GM21423 (cell line): ENCODE measurements at regions not wholly inside any gene's neighbourhood (a gene's known extent, or its start where the extent isn't known, plus 50 kb on each side); places are given as distances from the start of the nearest gene placed in this dataset.
"Not testable (repeated sequence)": the region's sequence is repeated elsewhere in the genome, so short reads cannot be mapped to it uniquely, and the experiment has no call there.

Experiments used
- ATAC-seq: cut with Tn5 transposase; IDR thresholded peaks from one replicate; pipeline ENCODE4 v1.9.1; 2021; ENCODE audit warnings: mild to moderate bottlenecking, moderate library complexity; ENCODE audit not compliant: unreplicated experiment

GRCh38 chr2:56768973-56769372, 585.2 kb downstream of the CCDC85A start:
- ATAC-seq, result no peak

- ATAC-seq, result no peak
These were observed 586.7 kb downstream of the CCDC85A start for GRCh38 chr2:56770490-56770889.

- ATAC-seq, result no peak
These were observed 600.3 kb downstream of the CCDC85A start for GRCh38 chr2:56784046-56784445.

- ATAC-seq, result no peak
These were observed 617.4 kb downstream of the CCDC85A start for GRCh38 chr2:56801214-56801613.

- no peak for ATAC-seq
These were observed 618.0 kb downstream of the CCDC85A start for GRCh38 chr2:56801770-56802169.

- ATAC-seq, result no peak
These were observed 619.8 kb downstream of the CCDC85A start for GRCh38 chr2:56803596-56803995.

GRCh38 chr2:56806924-56807323, 623.1 kb downstream of the CCDC85A start:
- ATAC-seq, result no peak

GRCh38 chr2:56807861-56808260, 624.1 kb downstream of the CCDC85A start:
- no peak for ATAC-seq

GRCh38 chr2:56811401-56811800, 627.6 kb downstream of the CCDC85A start:
- no peak for ATAC-seq

- ATAC-seq, result no peak
These were observed 628.6 kb downstream of the CCDC85A start for GRCh38 chr2:56812432-56812831.

GRCh38 chr2:56813490-56813889, 629.7 kb downstream of the CCDC85A start:
- no peak for ATAC-seq

GRCh38 chr2:56816666-56817065, 632.9 kb downstream of the CCDC85A start:
- no peak for ATAC-seq

GRCh38 chr2:56831780-56832179, 648.0 kb downstream of the CCDC85A start:
- ATAC-seq, result no peak

- no peak for ATAC-seq
These were observed 650.9 kb downstream of the CCDC85A start for GRCh38 chr2:56834686-56835085.

GRCh38 chr2:56840009-56840408, 656.2 kb downstream of the CCDC85A start:
- ATAC-seq, result not testable (repeated sequence)

- no peak for ATAC-seq
These were observed 677.2 kb downstream of the CCDC85A start for GRCh38 chr2:56860991-56861390.

- ATAC-seq, result no peak
These were observed 687.9 kb downstream of the CCDC85A start for GRCh38 chr2:56871644-56872043.

GRCh38 chr2:56874717-56875116, 690.9 kb downstream of the CCDC85A start:
- ATAC-seq, result no peak

GRCh38 chr2:56889738-56890137, 705.9 kb downstream of the CCDC85A start:
- ATAC-seq, result no peak

- no peak for ATAC-seq
These were observed 708.6 kb downstream of the CCDC85A start for GRCh38 chr2:56892382-56892781.

GRCh38 chr2:56898986-56899385, 715.2 kb downstream of the CCDC85A start:
- ATAC-seq, result no peak

- ATAC-seq, result no peak
These were observed 728.7 kb downstream of the CCDC85A start for GRCh38 chr2:56912490-56912889.

GRCh38 chr2:56918790-56919189, 735.0 kb downstream of the CCDC85A start:
- ATAC-seq, result no peak

GRCh38 chr2:56933976-56934375, 750.2 kb downstream of the CCDC85A start:
- no peak for ATAC-seq
